Stimulated activated naive CD8-positive, alpha-beta T cell treated with anti-CD3 and anti-CD28 coated beads, Interleukin-15, Interleukin-2, amounts not matched to agents 100 ng/mL and 50 ng/mL, for 24 hours (primary cell): ENCODE measurements at regions not wholly inside any gene's neighbourhood (a gene's known extent, or its start where the extent isn't known, plus 50 kb on each side); places are given as distances from the start of the nearest gene placed in this dataset.
"Not testable (repeated sequence)": the region's sequence is repeated elsewhere in the genome, so short reads cannot be mapped to it uniquely, and the experiment has no call there.

Experiments
- H3K27ac Mint-ChIP-seq: one replicate; pipeline ENCODE4 v1.8.0; 2021; ENCODE audit warnings: mild to moderate bottlenecking, mixed read lengths
- H3K27me3 Mint-ChIP-seq: one replicate; pipeline ENCODE4 v1.8.0; 2021; ENCODE audit warnings: mixed read lengths
- H3K36me3 Mint-ChIP-seq: one replicate; pipeline ENCODE4 v1.8.0; 2021; ENCODE audit warnings: low read depth, mixed read lengths
- H3K4me1 Mint-ChIP-seq: one replicate; pipeline ENCODE4 v1.8.0; 2021; ENCODE audit warnings: low read depth, mixed read lengths
- H3K4me3 Mint-ChIP-seq: one replicate; pipeline ENCODE4 v1.8.0; 2021; ENCODE audit warnings: mild to moderate bottlenecking, mixed read lengths
- H3K9me3 Mint-ChIP-seq: one replicate; pipeline ENCODE4 v1.8.0; 2021; ENCODE audit warnings: mixed read lengths

DNA sequence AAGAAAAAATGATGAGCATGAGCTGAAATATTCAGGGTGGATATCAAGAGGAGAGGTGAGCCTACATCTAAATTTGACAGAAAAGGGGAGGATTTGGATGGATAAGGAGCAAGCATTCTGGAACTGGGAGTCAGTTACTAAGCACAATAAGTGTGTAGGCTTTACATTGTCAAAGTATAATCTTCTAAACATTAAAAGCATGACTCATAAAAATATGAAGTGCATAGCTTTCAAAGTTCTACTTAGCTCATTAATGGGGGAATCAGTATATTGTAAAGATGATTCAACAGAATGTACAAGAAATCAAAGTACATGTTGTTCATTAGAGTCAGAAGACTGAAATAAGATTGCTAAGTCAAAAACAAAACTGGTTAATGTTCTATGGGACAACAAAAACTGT is 248.0 kb upstream of the GAS1 start:
- no peaks in the 10 kb centered on the region for H3K4me1 Mint-ChIP-seq
- H3K27me3 Mint-ChIP-seq = peaks cover 20% of the 10 kb centered on the region
- no peaks in the 10 kb centered on the region for H3K36me3 Mint-ChIP-seq
- H3K9me3 Mint-ChIP-seq = no peaks in the 10 kb centered on the region
- no peak overlapping the region for H3K27ac Mint-ChIP-seq
- H3K4me3 Mint-ChIP-seq = no peak overlapping the region

DNA sequence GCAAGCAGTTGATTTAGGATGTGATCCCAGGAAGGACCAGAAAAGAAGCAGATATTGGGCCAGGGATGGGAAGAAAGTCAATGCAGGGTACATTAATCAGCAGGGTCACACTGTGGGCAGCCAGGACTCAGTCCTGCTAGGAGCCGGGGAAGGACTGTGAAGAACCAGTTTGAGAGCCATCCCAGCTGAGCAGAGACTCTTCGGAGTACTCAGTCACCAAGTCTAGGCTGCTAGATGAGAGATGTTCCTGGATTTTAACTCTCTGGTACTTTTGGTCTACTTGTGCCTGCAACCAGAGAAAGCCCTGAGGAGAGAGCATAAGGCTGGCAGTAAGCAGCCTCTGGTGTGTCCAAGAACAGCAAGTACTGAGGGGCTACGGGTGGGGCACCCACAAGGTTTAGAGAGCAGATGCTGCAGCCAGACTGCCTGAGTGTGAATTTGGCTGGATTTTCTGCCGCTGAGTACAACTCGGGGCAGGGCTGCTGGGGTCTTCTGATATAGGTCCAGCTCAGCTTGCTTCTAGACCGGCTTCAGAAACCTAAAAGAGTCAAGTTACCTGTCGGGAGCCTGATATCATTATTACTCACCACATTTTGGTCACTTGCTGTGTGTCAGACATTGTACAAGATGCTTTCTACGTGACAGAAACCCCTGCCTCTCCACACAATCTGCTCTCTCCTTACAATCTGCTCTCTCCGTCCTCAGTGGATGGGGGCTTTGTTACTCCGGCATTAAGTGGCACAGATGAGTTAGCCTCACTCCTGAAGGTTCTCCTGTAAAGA is 250.2 kb upstream of the GAS1 start:
- H3K4me1 Mint-ChIP-seq = no peaks in the 10 kb centered on the region
- H3K36me3 Mint-ChIP-seq = no peaks in the 10 kb centered on the region
- peaks cover 20% of the 10 kb centered on the region for H3K27me3 Mint-ChIP-seq
- H3K9me3 Mint-ChIP-seq = no peaks in the 10 kb centered on the region
- no peak overlapping the region for H3K4me3 Mint-ChIP-seq
- no peak overlapping the region for H3K27ac Mint-ChIP-seq

DNA sequence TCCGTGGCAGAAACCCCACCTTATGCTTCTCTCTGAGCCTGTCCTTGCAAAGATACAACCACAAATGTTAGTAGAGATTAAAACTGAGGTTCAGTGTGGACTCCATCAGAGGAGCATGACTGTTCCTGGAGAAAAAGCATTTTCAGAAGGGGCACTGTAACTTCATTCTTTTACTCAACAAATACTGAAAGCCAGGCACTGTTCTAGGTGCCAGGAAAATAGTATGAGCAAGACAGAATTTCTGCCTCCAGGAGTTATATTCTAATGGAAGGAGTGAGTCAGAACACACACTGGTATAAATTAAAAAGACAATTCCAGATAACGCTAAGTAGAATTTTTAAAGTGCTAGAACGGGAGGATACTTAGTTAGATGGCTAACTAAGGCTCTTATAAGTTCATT is 251.4 kb upstream of the GAS1 start:
- no peaks in the 10 kb centered on the region for H3K9me3 Mint-ChIP-seq
- H3K4me1 Mint-ChIP-seq = no peaks in the 10 kb centered on the region
- H3K27me3 Mint-ChIP-seq = peaks cover 12% of the 10 kb centered on the region
- H3K27ac Mint-ChIP-seq = no peak overlapping the region
- no peaks in the 10 kb centered on the region for H3K36me3 Mint-ChIP-seq
- no peak overlapping the region for H3K4me3 Mint-ChIP-seq

DNA sequence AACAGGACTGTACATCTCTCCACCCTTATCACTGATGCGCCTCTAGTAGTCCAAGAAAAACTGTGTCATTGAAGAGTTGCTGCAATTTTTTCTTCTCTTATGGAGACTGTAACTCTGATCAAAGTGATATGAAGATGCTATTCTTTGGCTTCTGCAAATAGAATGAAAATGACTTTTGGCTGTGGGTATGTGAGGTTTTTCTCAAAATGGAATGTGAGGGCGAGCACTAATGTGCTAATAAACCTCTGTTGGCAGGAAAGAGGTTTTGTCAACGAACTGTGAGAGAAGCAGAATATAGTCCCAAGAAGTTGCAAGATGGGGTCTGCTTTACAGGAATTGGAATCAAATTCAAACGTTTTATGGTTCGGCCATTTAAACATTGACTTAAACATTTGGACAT is 252.0 kb upstream of the GAS1 start:
- no peaks in the 10 kb centered on the region for H3K9me3 Mint-ChIP-seq
- H3K36me3 Mint-ChIP-seq = no peaks in the 10 kb centered on the region
- H3K4me3 Mint-ChIP-seq = no peak overlapping the region
- no peaks in the 10 kb centered on the region for H3K4me1 Mint-ChIP-seq
- peaks cover 12% of the 10 kb centered on the region for H3K27me3 Mint-ChIP-seq
- H3K27ac Mint-ChIP-seq = no peak overlapping the region

DNA sequence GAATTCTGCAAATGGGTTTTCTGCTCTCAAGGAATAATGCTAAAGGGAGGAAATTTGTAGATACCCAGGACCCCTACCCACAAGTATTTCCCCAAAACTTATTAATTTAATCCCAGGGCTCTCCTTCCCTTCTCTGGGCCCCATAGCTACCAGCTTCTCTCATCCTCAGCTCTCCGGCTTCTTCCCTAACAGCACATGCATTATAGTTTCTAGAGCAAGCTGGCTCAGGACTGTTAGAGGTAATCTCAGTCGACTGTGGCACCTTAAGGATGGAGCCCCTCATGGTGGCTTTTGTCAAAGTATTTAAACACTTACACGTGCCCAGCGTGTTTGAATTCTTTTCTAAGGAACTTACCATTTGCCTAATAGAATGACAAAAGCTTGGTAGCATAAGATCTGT is 252.5 kb upstream of the GAS1 start:
- Mint-ChIP-seq H3K4me3 (no peak overlapping the region), H3K4me1 (no peaks in the 10 kb centered on the region), H3K27ac (no peak overlapping the region), H3K27me3 (peaks cover 12% of the 10 kb centered on the region), H3K36me3 (no peaks in the 10 kb centered on the region), H3K9me3 (no peaks in the 10 kb centered on the region)

DNA sequence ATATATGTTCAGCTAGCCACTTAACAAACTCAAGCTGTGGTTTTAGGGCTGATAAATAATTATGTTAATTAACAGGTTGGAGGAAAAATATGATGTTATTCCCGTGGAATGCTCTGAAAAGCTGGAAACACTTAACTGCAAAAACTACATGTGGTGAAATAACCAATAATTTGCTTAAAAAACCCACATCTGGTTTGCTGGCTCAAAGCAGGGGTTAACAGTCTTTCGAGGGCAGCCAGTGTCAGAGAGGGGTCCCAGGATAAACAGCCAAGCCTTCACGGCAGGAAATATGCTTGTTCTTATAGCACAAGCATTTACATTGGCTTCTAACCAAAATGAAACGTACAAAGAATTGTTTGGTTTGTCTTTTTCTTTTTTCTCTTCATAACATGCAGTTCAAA is 254.0 kb upstream of the GAS1 start:
- H3K4me1 Mint-ChIP-seq = no peaks in the 10 kb centered on the region
- H3K36me3 Mint-ChIP-seq = no peaks in the 10 kb centered on the region
- H3K9me3 Mint-ChIP-seq = no peaks in the 10 kb centered on the region
- H3K4me3 Mint-ChIP-seq = no peak overlapping the region
- peaks cover 8% of the 10 kb centered on the region for H3K27me3 Mint-ChIP-seq
- H3K27ac Mint-ChIP-seq = no peak overlapping the region

DNA sequence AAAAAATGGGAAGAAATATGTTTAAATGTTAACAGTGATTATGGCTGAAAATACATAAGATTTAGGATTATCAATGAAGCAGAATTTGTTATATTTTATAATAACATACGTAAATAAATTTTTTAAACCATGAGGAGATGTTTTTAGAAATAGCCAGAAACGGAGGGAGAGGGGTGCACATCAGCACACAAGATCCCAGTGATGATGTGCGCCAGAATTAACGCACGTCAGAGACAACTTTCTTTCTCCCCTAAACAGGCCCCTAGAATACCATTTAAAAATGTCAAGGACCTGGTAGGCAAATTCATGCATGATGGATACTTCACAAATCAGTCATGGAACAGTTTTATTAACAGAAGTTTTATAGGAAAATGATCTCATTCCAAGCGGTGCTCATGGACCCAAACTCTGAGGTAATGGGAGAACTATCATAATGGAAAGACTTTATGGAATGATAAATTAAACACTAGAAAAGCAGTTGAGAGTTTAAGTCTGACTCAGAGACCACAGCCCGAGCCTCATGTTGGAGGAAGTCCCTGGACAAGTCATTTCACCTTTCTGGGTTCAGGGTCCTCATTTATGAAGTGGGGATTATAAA is 258.9 kb upstream of the GAS1 start:
- Mint-ChIP-seq H3K4me3 (no peak overlapping the region), H3K27me3 (peaks cover 12% of the 10 kb centered on the region), H3K9me3 (no peaks in the 10 kb centered on the region), H3K27ac (no peak overlapping the region), H3K4me1 (no peaks in the 10 kb centered on the region), H3K36me3 (no peaks in the 10 kb centered on the region)

DNA sequence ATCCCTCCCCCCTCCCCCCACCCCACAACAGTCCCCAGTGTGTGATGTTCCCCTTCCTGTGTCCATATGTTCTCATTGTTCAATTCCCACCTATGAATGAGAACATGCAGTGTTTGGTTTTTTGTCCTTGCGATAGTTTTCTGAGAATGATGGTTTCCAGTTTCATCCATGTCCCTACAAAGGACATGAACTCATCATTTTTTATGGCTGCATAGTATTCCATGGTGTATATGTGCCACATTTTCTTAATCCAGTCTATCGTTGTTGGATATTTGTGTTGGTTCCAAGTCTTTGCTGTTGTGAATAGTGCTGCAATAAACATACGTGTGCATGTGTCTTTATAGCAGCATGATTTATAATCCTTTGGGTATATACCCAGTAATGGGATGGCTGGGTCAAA is 263.4 kb upstream of the GAS1 start:
- not testable (repeated sequence) for H3K36me3 Mint-ChIP-seq, H3K27me3 Mint-ChIP-seq, H3K27ac Mint-ChIP-seq, H3K9me3 Mint-ChIP-seq, H3K4me3 Mint-ChIP-seq, H3K4me1 Mint-ChIP-seq

DNA sequence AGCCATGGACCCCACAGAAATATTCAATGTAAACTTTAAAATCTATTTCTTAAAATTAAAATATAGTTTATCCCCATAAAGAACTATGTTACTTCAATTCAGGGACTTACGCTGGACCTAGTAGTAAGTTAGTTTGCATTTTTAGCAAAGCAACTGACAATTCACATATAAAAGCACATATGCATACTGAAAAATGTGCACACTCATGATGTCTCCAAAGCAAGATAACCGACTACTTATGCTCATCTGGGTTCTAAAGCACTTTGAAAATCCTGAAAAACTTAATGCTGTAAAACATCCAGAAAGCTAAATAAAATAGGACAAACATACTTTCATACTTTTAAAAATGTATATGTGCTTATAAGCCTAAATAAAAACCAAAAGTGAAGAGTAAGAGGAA is 264.4 kb upstream of the GAS1 start:
- Mint-ChIP-seq H3K4me3 (no peak overlapping the region), H3K4me1 (no peaks in the 10 kb centered on the region), H3K27me3 (peaks cover 8% of the 10 kb centered on the region), H3K36me3 (no peaks in the 10 kb centered on the region), H3K9me3 (no peaks in the 10 kb centered on the region), H3K27ac (no peak overlapping the region)

DNA sequence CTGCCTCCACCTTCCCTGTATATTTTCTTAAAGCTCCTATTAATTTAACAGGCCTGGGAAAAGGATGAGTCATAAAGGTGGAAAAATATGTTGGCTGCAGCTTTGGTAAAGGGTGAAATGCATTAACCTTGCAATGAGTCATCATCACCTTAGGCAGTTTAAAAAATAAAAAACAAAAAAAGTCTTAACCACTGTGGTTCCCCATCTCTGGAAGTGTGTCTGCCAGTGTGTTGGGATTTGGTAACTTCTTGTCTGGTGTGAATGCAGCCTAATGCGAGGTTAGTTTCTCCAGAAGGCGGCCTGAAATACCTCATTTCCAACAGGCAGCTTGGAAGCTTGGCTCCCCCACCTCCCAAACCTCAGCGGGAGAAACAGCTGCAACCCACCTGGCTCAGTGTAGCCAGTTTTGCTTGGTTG is 265.3 kb upstream of the GAS1 start:
- H3K36me3 Mint-ChIP-seq = no peaks in the 10 kb centered on the region
- H3K27ac Mint-ChIP-seq = no peak overlapping the region
- H3K4me3 Mint-ChIP-seq = no peak overlapping the region
- no peaks in the 10 kb centered on the region for H3K9me3 Mint-ChIP-seq
- H3K27me3 Mint-ChIP-seq = peaks cover 6% of the 10 kb centered on the region
- H3K4me1 Mint-ChIP-seq = no peaks in the 10 kb centered on the region

DNA sequence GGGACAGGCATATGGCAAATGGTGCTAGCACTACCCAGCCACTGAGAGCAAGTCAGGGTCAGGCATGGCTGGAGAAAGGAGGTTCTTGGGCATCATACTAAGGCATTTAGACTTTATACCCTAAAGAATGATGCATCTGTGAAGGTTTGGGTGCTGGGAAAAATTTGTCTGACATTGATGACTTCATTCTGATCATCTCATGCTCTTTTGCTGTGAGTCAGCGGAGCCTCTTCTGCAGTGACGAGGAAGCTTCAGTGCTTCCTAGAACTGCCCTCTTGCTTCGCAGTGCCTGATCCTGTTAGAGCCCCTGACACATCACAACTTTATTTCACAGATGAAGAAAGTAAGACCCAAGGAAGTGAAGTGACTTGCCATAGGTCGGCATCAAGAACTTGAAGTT is 266.6 kb upstream of the GAS1 start:
- H3K4me1 Mint-ChIP-seq = no peaks in the 10 kb centered on the region
- H3K4me3 Mint-ChIP-seq = no peak overlapping the region
- H3K36me3 Mint-ChIP-seq = no peaks in the 10 kb centered on the region
- no peak overlapping the region for H3K27ac Mint-ChIP-seq
- H3K9me3 Mint-ChIP-seq = no peaks in the 10 kb centered on the region
- H3K27me3 Mint-ChIP-seq = peaks cover 6% of the 10 kb centered on the region

DNA sequence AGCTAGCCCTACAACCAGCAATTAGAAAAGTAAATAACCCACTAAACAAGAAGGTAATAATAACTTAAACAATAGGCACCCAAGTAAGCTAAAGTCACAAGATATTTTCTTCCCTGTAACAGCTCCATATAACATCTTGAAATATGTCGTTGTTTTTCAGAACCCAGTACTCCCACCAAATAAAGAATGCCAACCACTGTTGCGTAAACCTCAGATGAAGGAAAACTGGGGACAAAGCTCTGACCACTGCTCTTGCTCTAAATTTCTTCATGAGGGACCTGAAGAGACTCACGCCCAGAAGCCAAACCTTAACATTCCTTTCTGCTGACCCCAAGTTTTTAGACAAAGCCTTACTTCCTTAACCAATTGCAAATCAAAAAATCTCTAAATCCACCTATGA is 267.7 kb upstream of the GAS1 start:
- no peaks in the 10 kb centered on the region for H3K4me1 Mint-ChIP-seq
- no peak overlapping the region for H3K4me3 Mint-ChIP-seq
- no peak overlapping the region for H3K27ac Mint-ChIP-seq
- H3K27me3 Mint-ChIP-seq = peaks cover 3% of the 10 kb centered on the region
- no peaks in the 10 kb centered on the region for H3K9me3 Mint-ChIP-seq
- no peaks in the 10 kb centered on the region for H3K36me3 Mint-ChIP-seq

DNA sequence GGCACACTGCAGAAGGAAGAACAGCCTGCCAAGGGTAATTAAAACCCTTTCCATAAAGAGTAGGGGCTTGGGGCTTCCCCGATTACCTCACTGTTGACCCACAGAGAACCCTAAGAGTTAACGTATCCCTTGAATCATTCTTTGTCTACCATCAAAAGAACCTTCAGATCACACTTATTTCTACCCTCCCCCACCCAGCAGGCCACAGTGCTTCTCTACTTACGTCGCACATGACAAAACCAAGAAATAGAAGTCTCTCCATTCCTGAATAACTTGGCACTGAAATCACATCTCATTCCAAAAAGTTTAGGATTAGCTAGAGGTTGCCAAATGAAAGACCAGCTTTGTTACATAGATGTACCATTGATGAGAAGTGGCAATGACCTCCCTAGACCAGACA is 268.7 kb upstream of the GAS1 start:
- Mint-ChIP-seq H3K4me3 (no peak overlapping the region), H3K4me1 (no peaks in the 10 kb centered on the region), H3K27me3 (peaks cover 3% of the 10 kb centered on the region), H3K9me3 (no peaks in the 10 kb centered on the region), H3K27ac (no peak overlapping the region), H3K36me3 (no peaks in the 10 kb centered on the region)

DNA sequence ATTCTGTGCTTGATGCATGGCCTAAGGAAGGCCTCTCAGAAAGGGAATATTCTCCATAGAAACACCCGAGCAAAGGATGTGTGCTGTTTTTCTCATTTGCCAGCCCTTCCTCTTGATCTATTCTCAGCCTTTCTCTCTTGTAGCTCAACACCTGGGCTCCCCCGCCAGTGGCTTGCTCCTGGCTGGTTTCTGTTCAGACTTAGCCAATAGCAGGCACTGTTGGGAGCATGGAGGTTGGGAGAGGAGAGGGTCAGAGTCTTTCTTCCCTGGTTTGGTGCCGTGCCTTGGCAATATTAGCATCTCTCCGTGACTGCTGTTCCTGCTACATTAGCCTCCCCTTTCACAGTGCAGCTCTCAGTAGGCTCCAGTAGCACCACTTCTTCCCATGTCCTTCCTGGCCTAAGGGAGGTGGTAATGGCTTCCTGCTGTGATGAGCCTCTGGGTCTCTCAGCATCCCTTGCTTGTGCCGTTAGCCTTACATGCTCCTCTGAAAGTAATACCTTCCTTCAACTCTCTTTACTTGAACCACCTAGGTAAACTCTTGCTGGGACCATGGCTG is 269.7 kb upstream of the GAS1 start:
- Mint-ChIP-seq H3K4me3 (no peak overlapping the region), H3K36me3 (no peaks in the 10 kb centered on the region), H3K27ac (no peak overlapping the region), H3K27me3 (peaks cover 3% of the 10 kb centered on the region), H3K9me3 (no peaks in the 10 kb centered on the region), H3K4me1 (no peaks in the 10 kb centered on the region)

DNA sequence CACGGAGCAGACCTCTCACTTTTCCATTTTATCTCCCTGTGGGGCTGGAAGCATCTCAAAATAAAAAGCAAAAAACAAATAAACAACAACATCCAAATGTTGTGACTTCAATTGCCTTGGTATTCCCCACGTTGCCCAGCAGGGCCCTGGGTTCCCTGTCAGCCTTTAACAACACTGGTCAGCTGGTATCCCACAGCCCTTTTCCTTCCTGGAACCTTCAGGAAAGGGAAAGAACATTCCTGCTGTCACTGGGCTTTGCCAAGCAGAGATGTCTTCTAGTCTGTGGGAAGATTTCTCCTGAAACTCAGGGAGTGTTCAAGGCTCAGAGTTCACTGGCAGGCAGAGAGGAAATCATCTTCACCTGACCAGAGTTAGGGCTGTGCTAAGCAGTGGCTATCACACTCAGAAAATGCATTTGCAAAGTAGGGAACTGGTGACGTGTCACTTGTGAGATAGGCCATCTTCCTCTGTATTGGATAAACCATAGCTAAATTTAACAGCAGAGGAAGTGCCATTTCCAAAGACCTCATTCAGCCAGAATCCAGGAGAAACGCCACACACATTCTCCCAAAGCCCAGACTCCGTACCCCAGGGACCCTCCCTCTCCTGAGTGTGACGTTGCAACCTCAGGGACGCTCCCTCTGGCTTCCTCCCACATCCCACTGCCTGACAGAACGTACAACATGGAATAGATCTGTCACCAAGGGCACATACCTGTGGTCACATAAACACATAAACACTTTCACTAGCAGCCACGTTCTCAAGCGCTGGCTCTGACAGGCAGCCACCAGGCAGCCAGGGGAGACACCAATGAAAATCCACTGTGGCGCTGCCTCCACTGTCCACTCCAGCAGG is 274.0 kb upstream of the DAPK1 start:
- Mint-ChIP-seq H3K4me1 (no peaks in the 10 kb centered on the region), H3K36me3 (no peaks in the 10 kb centered on the region), H3K4me3 (no peak overlapping the region), H3K27me3 (peaks cover 5% of the 10 kb centered on the region), H3K9me3 (no peaks in the 10 kb centered on the region), H3K27ac (no peak overlapping the region)
